GM12878 (cell line): ENCODE measurements at regions not wholly inside any gene's neighbourhood (a gene's known extent, or its start where the extent isn't known, plus 50 kb on each side); places are given as distances from the start of the nearest gene placed in this dataset.

Experiments used
- ATAC-seq: fragments of 200-7000 bp; cut with Tn5 transposase; 3 replicates; pipeline ENCODE4 v1.9.1; 2020; ENCODE audit warnings: mild to moderate bottlenecking, moderate library complexity
- BruUV-seq: library from RNA; stranded (reverse); fragments of 400-500 nt; replicated peaks from 2 replicates; lab custom pipeline; 2021; lab: Mats Ljungman, UMichigan
- CTCF ChIA-PET: fragments of 300-600 bp; sonication (Branson Sonifier 250); formaldehyde crosslinking; extraction: SDS; loops from one replicate; lab custom pipeline; 2021; ENCODE audit warnings: inconsistent platforms; lab: Yijun Ruan, JAX
- POLR2A ChIA-PET: fragments of 350-600 bp; formaldehyde crosslinking; extraction: SDS; loops from one replicate; lab custom pipeline; 2021; ENCODE audit warnings: inconsistent platforms; lab: Charles Lee
- RAD21 ChIA-PET: fragments of 300-600 bp; sonication (Branson Sonifier 250); formaldehyde crosslinking; loops from one replicate; lab custom pipeline; 2023; ENCODE audit warnings: antibody characterized with exemption; ENCODE audit not compliant: unreplicated experiment; lab: Charles Lee
- SMC1A ChIA-PET: fragments of 300-600 bp; sonication (Branson Sonifier 250); formaldehyde crosslinking; loops from one replicate; lab custom pipeline; 2023; ENCODE audit not compliant: unreplicated experiment, uncharacterized antibody; lab: Charles Lee
- DNase-seq: peaks from one replicate; pipeline ENCODE4 v3.0.0-alpha.2; 2011; ENCODE audit warnings: low read depth, low spot score
- FAIRE-seq: peaks from 3 replicates; lab custom pipeline; 2011; peaks lifted over from hg19 to GRCh38; lab: Jason Lieb, UNC
- H2AFZ ChIP-seq: 2 replicates; pipeline ENCODE4 v1.6.0; 2011; ENCODE audit warnings: low read depth, low read length, control low read depth; ENCODE audit not compliant: control insufficient read depth
- H3K27ac ChIP-seq: 2 replicates; pipeline ENCODE4 v1.5.1; 2011; ENCODE audit warnings: control low read depth; ENCODE audit not compliant: control insufficient read depth, insufficient read depth
- H3K27me3 ChIP-seq, 2 experiments: replicated peaks in 1 of 2; 2 replicates each; pipeline versions ENCODE4 v1.6.0 to v1.6.1; 2011; ENCODE audit warnings: low read length in 1 of 2; ENCODE audit not compliant: control insufficient read depth in 2 of 2, insufficient read depth in 2 of 2
- H3K36me3 ChIP-seq, 2 experiments: 2 replicates each; pipeline ENCODE4 v1.5.1; 2011; ENCODE audit warnings: low read length in 1 of 2; ENCODE audit not compliant: control insufficient read depth in 2 of 2, insufficient read depth in 2 of 2
- H3K4me1 ChIP-seq: 2 replicates; pipeline ENCODE4 v1.6.1; 2011; ENCODE audit warnings: mild to moderate bottlenecking, low read length, moderate library complexity, mixed read lengths; ENCODE audit not compliant: control insufficient read depth, insufficient read depth
- H3K4me2 ChIP-seq: 2 replicates; pipeline ENCODE4 v1.6.0; 2011; ENCODE audit warnings: control low read depth; ENCODE audit not compliant: control insufficient read depth, insufficient read depth
- H3K4me3 ChIP-seq: fragments of 200-600 bp; sonication (generic); 2 replicates; pipeline ENCODE4 v1.5.1; 2016
- H3K79me2 ChIP-seq: 2 replicates; pipeline ENCODE4 v1.6.0; 2011; ENCODE audit warnings: low read length; ENCODE audit not compliant: control insufficient read depth, insufficient read depth
- H3K9ac ChIP-seq: 2 replicates; pipeline ENCODE4 v1.8.0; 2011; ENCODE audit warnings: low read length, control low read depth, mixed read lengths; ENCODE audit not compliant: control insufficient read depth, insufficient read depth
- H3K9me3 ChIP-seq: replicated peaks from 3 replicates; pipeline ENCODE4 v1.5.1; 2011; ENCODE audit warnings: mild to moderate bottlenecking, low read length; ENCODE audit not compliant: control insufficient read depth, insufficient read depth
- H4K20me1 ChIP-seq: 2 replicates; pipeline ENCODE4 v1.6.0; 2011; ENCODE audit not compliant: control insufficient read depth, insufficient read depth
- ATF7 ChIP-seq: fragments of 450-650 bp; IDR thresholded peaks from 2 replicates; pipeline ENCODE4 v1.6.1; 2016; ENCODE audit warnings: low read depth, mild to moderate bottlenecking
- CBX3 ChIP-seq: fragments of 200-600 bp; sonication (generic); IDR thresholded peaks from 2 replicates; pipeline ENCODE4 v1.6.1; 2016; ENCODE audit warnings: low read depth, borderline replicate concordance
- CREM ChIP-seq: IDR thresholded peaks from 2 replicates; pipeline ENCODE4 v1.6.1; 2014; ENCODE audit warnings: antibody characterized with exemption, low read depth
- ESRRA ChIP-seq: IDR thresholded peaks from 2 replicates; pipeline ENCODE4 v1.6.1; 2012; ENCODE audit warnings: mild to moderate bottlenecking, low read length, improper control_type of control experiment
- HCFC1 ChIP-seq: fragments of 150-350 bp; IDR thresholded peaks from 2 replicates; pipeline ENCODE4 v1.6.1; 2014; ENCODE audit warnings: low read length
- HDAC2 ChIP-seq: fragments of 200-600 bp; sonication (generic); IDR thresholded peaks from 2 replicates; pipeline ENCODE4 v1.6.1; 2017
- JUNB ChIP-seq: IDR thresholded peaks from 2 replicates; pipeline ENCODE4 v1.6.1; 2016; ENCODE audit warnings: antibody characterized with exemption, mild to moderate bottlenecking
- MYB ChIP-seq: fragments of 150-350 bp; IDR thresholded peaks from 2 replicates; pipeline ENCODE4 v1.6.1; 2014; ENCODE audit warnings: mild to moderate bottlenecking, low read depth, low read length, borderline replicate concordance
- NFYA ChIP-seq: IDR thresholded peaks from 2 replicates; pipeline ENCODE4 v1.6.1; 2011; ENCODE audit warnings: low read depth, mild to moderate bottlenecking, low read length, improper control_type of control experiment, borderline replicate concordance
- RB1 ChIP-seq: fragments of 450-650 bp; formaldehyde crosslinking; IDR thresholded peaks from 2 replicates; pipeline ENCODE4 v1.6.1; 2017; ENCODE audit warnings: mild to moderate bottlenecking, borderline replicate concordance
- RELB ChIP-seq: fragments of 450-650 bp; IDR thresholded peaks from 2 replicates; pipeline ENCODE4 v1.6.1; 2017; ENCODE audit warnings: low read depth, mild to moderate bottlenecking, moderate library complexity
- SMAD1 ChIP-seq: fragments of 450-650 bp; IDR thresholded peaks from 2 replicates; pipeline ENCODE4 v1.6.1; 2018; ENCODE audit warnings: mild to moderate bottlenecking, low read depth; ENCODE audit not compliant: partially characterized antibody
- SREBF2 ChIP-seq: IDR thresholded peaks from 2 replicates; pipeline ENCODE4 v1.6.1; 2012; ENCODE audit warnings: mild to moderate bottlenecking, low read length
- SUZ12 ChIP-seq: fragments of 200-600 bp; sonication (generic); IDR thresholded peaks from one replicate; pipeline ENCODE4 v1.6.1; 2018; ENCODE audit warnings: antibody characterized with exemption, mild to moderate bottlenecking; ENCODE audit not compliant: unreplicated experiment
- YBX1 ChIP-seq: fragments of 450-650 bp; IDR thresholded peaks from 2 replicates; pipeline ENCODE4 v1.6.1; 2016; ENCODE audit warnings: antibody characterized with exemption
- ZBTB4 ChIP-seq: fragments of 450-650 bp; formaldehyde crosslinking; IDR thresholded peaks from 2 replicates; pipeline ENCODE4 v1.4.0; 2022; ENCODE audit warnings: mild to moderate bottlenecking, moderate library complexity
- ZNF274 ChIP-seq: IDR thresholded peaks from one replicate; pipeline ENCODE4 v1.8.0; 2011; ENCODE audit not compliant: insufficient read length, insufficient read depth
- WGBS: methylation state at CpG from one replicate; pipeline ENCODE4 v1.1.6; 2016; ENCODE audit warnings: low lambda C conversion rate; ENCODE audit not compliant: insufficient replicate concordance, insufficient coverage; ENCODE audit errors: missing lambda C conversion rate; 5-methylcytosine and 5-hydroxymethylcytosine counted together
- in situ Hi-C: fragments of 300-500 bp; cut with MboI; formaldehyde crosslinking; loops from 9 replicates; pipeline ENCODE4 v1.14.3; 2018; ENCODE audit warnings: mixed read lengths
- intact Hi-C: fragments of 100-400 bp; cut with micrococcal nuclease; formaldehyde crosslinking; loops from one replicate; pipeline ENCODE4 v1.14.2; 2022; ENCODE audit not compliant: unreplicated experiment

GRCh38 chr12:62168411-62168810, 91.8 kb upstream of the USP15 start:
- H3K4me3 ChIP-seq = no peak overlapping the region
- no peaks in the 10 kb centered on the region for H3K36me3 ChIP-seq
- no peaks in the 10 kb centered on the region for H3K4me1 ChIP-seq
- 8% methylated on average over 2 of the region's 2 CpGs for WGBS
- in situ Hi-C loops = no loop called here
- FAIRE-seq = no peak
- H3K27me3 ChIP-seq = no peaks in the 10 kb centered on the region
- RAD21 ChIA-PET = no interaction called here
- H2AFZ ChIP-seq = no peak overlapping the region
- no peak for DNase-seq
- CTCF ChIA-PET = no interaction called here
- SMC1A ChIA-PET = no interaction called here
- no peaks in the 10 kb centered on the region for H4K20me1 ChIP-seq
- POLR2A ChIA-PET = no interaction called here
- TF ChIP-seq ESRRA (no peak), HCFC1 (no peak), ATF7 (no peak), CREM (no peak), NFYA (no peak), RB1 (no peak)
- TF ChIP-seq, all 136 proteins: peak for 0
- H3K9me3 ChIP-seq = no peaks in the 10 kb centered on the region
- no peak overlapping the region for H3K27ac ChIP-seq
- no peak overlapping the region for H3K9ac ChIP-seq
- intact Hi-C loops = no loop called here
- ATAC-seq = no peak
- no peaks in the 10 kb centered on the region for H3K79me2 ChIP-seq
- no TSS peak for BruUV-seq
- H3K4me2 ChIP-seq = no peak overlapping the region

- H3K4me1 ChIP-seq = no peaks in the 10 kb centered on the region
- H3K79me2 ChIP-seq = no peaks in the 10 kb centered on the region
- SMC1A ChIA-PET = interaction anchor here (1.1 kb wide), 1 partner anchor 15 kb away, joined by 3 read pairs; no protein-coding TSS in a partner anchor
- intact Hi-C loops (no loop called here), in situ Hi-C loops (no loop called here)
- no peak overlapping the region for H3K27ac ChIP-seq
- H3K4me2 ChIP-seq = no peak overlapping the region
- H2AFZ ChIP-seq = no peak overlapping the region
- DNase-seq (no peak), ATAC-seq (no peak), FAIRE-seq (no peak)
- no peaks in the 10 kb centered on the region for H3K9me3 ChIP-seq
- no peaks in the 10 kb centered on the region for H4K20me1 ChIP-seq
- CTCF ChIA-PET = no interaction called here
- RAD21 ChIA-PET = interaction anchor here (0.7 kb wide), 1 partner anchor 12 kb away, joined by 3 read pairs; no protein-coding TSS in a partner anchor
- no TSS peak for BruUV-seq
- H3K27me3 ChIP-seq = no peaks in the 10 kb centered on the region
- POLR2A ChIA-PET = no interaction called here
- 100% methylated on average over 1 of the region's 1 CpG for WGBS
- no peak overlapping the region for H3K9ac ChIP-seq
- no peaks in the 10 kb centered on the region for H3K36me3 ChIP-seq
- no peak overlapping the region for H3K4me3 ChIP-seq
- no peak for TF ChIP-seq HDAC2
- TF ChIP-seq RELB = no peak
- no peak for TF ChIP-seq JUNB
- no peak for TF ChIP-seq MYB
- TF ChIP-seq SREBF2 = no peak
- no peak for TF ChIP-seq SMAD1
- no peak for TF ChIP-seq CBX3
- TF ChIP-seq SUZ12 = no peak
- TF ChIP-seq ZBTB4 (CRISPR knock-in tag) = no peak
- TF ChIP-seq YBX1 = no peak
- no peak for TF ChIP-seq ZNF274
Observed at GRCh38 chr12:62170241-62170640, 90.0 kb upstream of the USP15 start.
